ENCODE measurements at regions not wholly inside any gene's neighbourhood (a gene's known extent, or its start where the extent isn't known, plus 50 kb on each side); places are given as distances from the start of the nearest gene placed in this dataset.

GRCh38 chr3:159839561-159840379 lies 148.9 kb upstream of the IL12A start, which contains the start of gene SCHIP1:
TSS of gene SCHIP1 (plus strand) at chr3:159839861.
- H3K4me2 ChIP-seq = peak within 1 kb of the TSS; percentile 99
- no peaks in the 10 kb centered on the region for H3K9me3 Mint-ChIP-seq
- peak within 1 kb of the TSS; percentile 92 for H3K4me3 Mint-ChIP-seq
- H3K27ac ChIP-seq = peak within 1 kb of the TSS; percentile 99
- H3F3A ChIP-seq (ENCODE audit: low read depth) = peaks cover 25% of the 10 kb centered on the region
- H3K27ac Mint-ChIP-seq = peak within 1 kb of the TSS; percentile 97
- H3K4me3 ChIP-seq = peak within 1 kb of the TSS; percentile 72
- H3K36me3 ChIP-seq = no peaks in the 10 kb centered on the region
- peaks cover 51% of the 10 kb centered on the region for H3K79me2 ChIP-seq (ENCODE audit: low read depth)
- peaks cover 49% of the 10 kb centered on the region for H3K4me1 Mint-ChIP-seq
- peaks cover 37% of the 10 kb centered on the region for H3K4me1 ChIP-seq
- no peaks in the 10 kb centered on the region for H4K20me1 ChIP-seq (ENCODE audit: low read depth)
- H3K27me3 ChIP-seq = no peaks in the 10 kb centered on the region
- DNase-seq (ENCODE audit: low spot score) = peak; percentile 96
- no peaks in the 10 kb centered on the region for H3K9me3 ChIP-seq (ENCODE audit: low read depth)
- TF ChIP-seq EZH2phosphoT487 (IDR thresholded peaks at IDR 0.05) (peak; percentile 39), EZH2 (IDR thresholded peaks at IDR 0.05) (no peak), CTCF (IDR thresholded peaks at IDR 0.05) (no peak)
- peak within 1 kb of the TSS; percentile 35 for H2AFZ ChIP-seq (replicated peaks)
- H3K9ac ChIP-seq = peak within 1 kb of the TSS; percentile 60
- H3K27me3 Mint-ChIP-seq (ENCODE audit: insufficient read depth, low read depth) = no peaks in the 10 kb centered on the region
- peaks cover 2% of the 10 kb centered on the region for H3K36me3 Mint-ChIP-seq

- peak overlapping the region; percentile 41 for H3K27ac Mint-ChIP-seq
- Histone ChIP-seq H3F3A (ENCODE audit: low read depth) (peaks cover 25% of the 10 kb centered on the region), H3K79me2 (ENCODE audit: low read depth) (peaks cover 61% of the 10 kb centered on the region), H3K4me2 (peak overlapping the region; percentile 99), H3K4me1 (peaks cover 37% of the 10 kb centered on the region), H3K27me3 (no peaks in the 10 kb centered on the region), H3K4me3 (peak overlapping the region; percentile 72), H3K36me3 (no peaks in the 10 kb centered on the region), H3K27ac (no peak overlapping the region), H3K9ac (peak overlapping the region; percentile 60), H4K20me1 (ENCODE audit: low read depth) (no peaks in the 10 kb centered on the region), H3K9me3 (ENCODE audit: low read depth) (no peaks in the 10 kb centered on the region), H2AFZ (replicated peaks) (no peak overlapping the region)
- peaks cover 5% of the 10 kb centered on the region for H3K36me3 Mint-ChIP-seq
- H3K9me3 Mint-ChIP-seq = no peaks in the 10 kb centered on the region
- no peaks in the 10 kb centered on the region for H3K27me3 Mint-ChIP-seq (ENCODE audit: insufficient read depth, low read depth)
- H3K4me3 Mint-ChIP-seq = peak overlapping the region; percentile 92
- DNase-seq (ENCODE audit: low spot score) = no peak
- H3K4me1 Mint-ChIP-seq = peaks cover 52% of the 10 kb centered on the region
- TF ChIP-seq CTCF (IDR thresholded peaks at IDR 0.05) (no peak), EZH2 (IDR thresholded peaks at IDR 0.05) (no peak), EZH2phosphoT487 (IDR thresholded peaks at IDR 0.05) (no peak)
Observed at GRCh38 chr3:159840703-159841299, 147.8 kb upstream of the IL12A start.

GRCh38 chr3:159841766-159842165 lies 146.9 kb upstream of the IL12A start:
- no peak overlapping the region for H3K27ac Mint-ChIP-seq
- peaks cover 11% of the 10 kb centered on the region for H3K36me3 Mint-ChIP-seq
- Histone ChIP-seq H3K4me2 (peak overlapping the region; percentile 99), H3K27ac (no peak overlapping the region), H3K4me1 (peaks cover 37% of the 10 kb centered on the region), H3K9ac (no peak overlapping the region), H3K9me3 (ENCODE audit: low read depth) (no peaks in the 10 kb centered on the region), H3F3A (ENCODE audit: low read depth) (peaks cover 25% of the 10 kb centered on the region), H3K4me3 (peak overlapping the region; percentile 72), H2AFZ (replicated peaks) (no peak overlapping the region), H4K20me1 (ENCODE audit: low read depth) (no peaks in the 10 kb centered on the region), H3K27me3 (no peaks in the 10 kb centered on the region), H3K36me3 (no peaks in the 10 kb centered on the region), H3K79me2 (ENCODE audit: low read depth) (peaks cover 71% of the 10 kb centered on the region)
- no peaks in the 10 kb centered on the region for H3K9me3 Mint-ChIP-seq
- no peaks in the 10 kb centered on the region for H3K27me3 Mint-ChIP-seq (ENCODE audit: insufficient read depth, low read depth)
- no peak for DNase-seq (ENCODE audit: low spot score)
- peak overlapping the region; percentile 92 for H3K4me3 Mint-ChIP-seq
- TF ChIP-seq EZH2 (IDR thresholded peaks at IDR 0.05) (no peak), CTCF (IDR thresholded peaks at IDR 0.05) (no peak), EZH2phosphoT487 (IDR thresholded peaks at IDR 0.05) (no peak)
- peaks cover 52% of the 10 kb centered on the region for H3K4me1 Mint-ChIP-seq
